Right atrium auricular region (tissue), 2 donors: ENCODE measurements at regions not wholly inside any gene's neighbourhood (a gene's known extent, or its start where the extent isn't known, plus 50 kb on each side); places are given as distances from the start of the nearest gene placed in this dataset.

Experiments
- DNase-seq: peaks from one replicate; pipeline ENCODE4 v3.0.0-alpha.2; 2019; ENCODE audit warnings: low spot score
- H3K27ac ChIP-seq, 2 donors: fragments of 200-600 bp; sonication (generic); 1 replicate in 1 of 2; 2 replicates in 1 of 2; pipeline ENCODE4 v1.5.1; 2016 to 2019
- H3K27me3 ChIP-seq, 2 donors: fragments of 200-600 bp; sonication (generic); one replicate each; pipeline versions ENCODE4 v1.5.1 to v1.6.0; 2017 to 2019
- H3K36me3 ChIP-seq: fragments of 200-600 bp; sonication (generic); one replicate; pipeline ENCODE4 v1.5.1; 2016
- H3K4me1 ChIP-seq, 2 donors: fragments of 200-600 bp; sonication (generic); one replicate each; pipeline versions ENCODE4 v1.5.1 to v1.6.0; 2017 to 2019
- H3K4me3 ChIP-seq, 2 donors: fragments of 200-600 bp; sonication (generic); 1 replicate in 1 of 2; 2 replicates in 1 of 2; pipeline ENCODE4 v1.5.1; 2017 to 2019; ENCODE audit warnings: mild to moderate bottlenecking in 1 of 2, moderate library complexity in 1 of 2
- H3K9me3 ChIP-seq, 2 donors: fragments of 200-600 bp; sonication (generic); one replicate each; pipeline ENCODE4 v1.5.1; 2019
- TF ChIP-seq, protein P1 (sequence below), 2 donors: fragments of 200-600 bp; sonication (generic); IDR thresholded peaks; one replicate each; pipeline ENCODE4 v1.5.1; 2019; ENCODE audit warnings: antibody characterized with exemption in 2 of 2

DNA sequence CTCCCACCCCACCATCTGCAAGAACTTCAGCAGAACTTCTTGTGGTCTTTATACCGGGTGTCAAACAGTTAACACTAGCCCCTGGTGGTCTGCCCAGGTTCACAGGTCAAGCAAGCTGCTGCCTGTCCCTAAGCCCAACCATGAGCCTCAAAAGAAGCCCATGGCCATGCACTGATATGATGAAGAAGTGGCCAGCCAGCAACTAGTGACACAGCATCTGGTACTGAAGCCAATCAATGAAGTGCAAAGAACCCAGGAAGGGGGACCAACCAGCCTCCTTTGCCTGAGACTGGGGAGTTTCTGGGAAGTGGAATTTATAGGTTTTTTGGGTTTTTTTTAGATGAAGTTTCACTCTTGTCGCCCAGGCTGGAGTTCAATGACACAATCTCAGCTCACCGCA lies 127.8 kb downstream of the MAFB start:
- H3K9me3 ChIP-seq, result no peaks in the 10 kb centered on the region
- no peaks in the 10 kb centered on the region for H3K36me3 ChIP-seq
- H3K4me1 ChIP-seq, result peaks cover 0 to 7% of the 10 kb centered on the region in 2 donors
- no peak for DNase-seq
- H3K27ac ChIP-seq, result no peak overlapping the region
- H3K27me3 ChIP-seq, result no peaks in the 10 kb centered on the region
- TF ChIP-seq, protein P1, sequence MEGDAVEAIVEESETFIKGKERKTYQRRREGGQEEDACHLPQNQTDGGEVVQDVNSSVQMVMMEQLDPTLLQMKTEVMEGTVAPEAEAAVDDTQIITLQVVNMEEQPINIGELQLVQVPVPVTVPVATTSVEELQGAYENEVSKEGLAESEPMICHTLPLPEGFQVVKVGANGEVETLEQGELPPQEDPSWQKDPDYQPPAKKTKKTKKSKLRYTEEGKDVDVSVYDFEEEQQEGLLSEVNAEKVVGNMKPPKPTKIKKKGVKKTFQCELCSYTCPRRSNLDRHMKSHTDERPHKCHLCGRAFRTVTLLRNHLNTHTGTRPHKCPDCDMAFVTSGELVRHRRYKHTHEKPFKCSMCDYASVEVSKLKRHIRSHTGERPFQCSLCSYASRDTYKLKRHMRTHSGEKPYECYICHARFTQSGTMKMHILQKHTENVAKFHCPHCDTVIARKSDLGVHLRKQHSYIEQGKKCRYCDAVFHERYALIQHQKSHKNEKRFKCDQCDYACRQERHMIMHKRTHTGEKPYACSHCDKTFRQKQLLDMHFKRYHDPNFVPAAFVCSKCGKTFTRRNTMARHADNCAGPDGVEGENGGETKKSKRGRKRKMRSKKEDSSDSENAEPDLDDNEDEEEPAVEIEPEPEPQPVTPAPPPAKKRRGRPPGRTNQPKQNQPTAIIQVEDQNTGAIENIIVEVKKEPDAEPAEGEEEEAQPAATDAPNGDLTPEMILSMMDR (IDR thresholded peaks at IDR 0.05), result no peak
- no peak overlapping the region for H3K4me3 ChIP-seq

DNA sequence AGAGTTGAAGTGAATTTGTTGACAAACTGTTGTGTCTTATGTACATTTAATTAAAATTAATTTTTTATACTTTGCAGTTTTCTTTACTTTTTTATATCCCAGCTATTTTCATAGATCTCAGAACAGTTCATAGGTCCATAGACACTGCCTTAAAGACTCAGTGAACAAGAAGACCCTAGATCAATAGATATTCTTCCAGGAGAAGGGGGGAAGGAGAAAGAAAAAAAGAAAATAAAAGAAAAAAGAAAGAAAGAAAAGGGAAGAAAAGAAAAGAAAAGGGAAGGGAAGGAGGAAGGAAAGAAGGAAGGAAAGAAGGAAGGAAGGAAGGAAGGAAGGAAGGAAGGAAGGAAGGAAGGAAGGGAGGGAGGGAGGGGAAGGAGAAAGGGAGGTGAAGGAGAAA lies 130.8 kb downstream of the MAFB start:
- H3K4me3 ChIP-seq, result no peak overlapping the region
- no peaks in the 10 kb centered on the region for H3K9me3 ChIP-seq
- no peak for DNase-seq
- no peaks in the 10 kb centered on the region for H3K4me1 ChIP-seq
- H3K36me3 ChIP-seq, result no peaks in the 10 kb centered on the region
- no peak overlapping the region for H3K27ac ChIP-seq
- TF ChIP-seq, protein P1 (IDR thresholded peaks at IDR 0.05), result no peak
- no peaks in the 10 kb centered on the region for H3K27me3 ChIP-seq

DNA sequence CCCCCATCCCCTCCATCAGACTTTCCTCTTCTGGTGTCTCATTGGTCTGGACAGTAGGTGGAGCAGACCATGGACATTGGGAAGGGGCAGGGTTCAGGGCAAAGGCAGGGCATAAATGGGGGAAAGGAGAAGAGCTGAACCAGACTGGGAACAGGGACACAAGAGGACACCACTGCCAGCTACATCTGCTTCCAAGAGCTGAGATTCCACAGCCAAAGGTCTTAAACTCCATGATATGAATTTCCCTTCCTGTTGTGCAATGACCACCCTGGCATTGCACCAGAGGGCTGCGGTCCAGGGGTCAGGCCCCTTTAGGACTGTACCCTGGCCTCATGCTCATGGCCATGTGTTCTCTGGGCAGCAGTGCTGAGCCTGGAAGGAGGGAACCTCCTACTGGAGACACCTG lies 137.9 kb downstream of the MAFB start:
- Histone ChIP-seq H3K4me3 (no peak overlapping the region), H3K27me3 (no peaks in the 10 kb centered on the region), H3K36me3 (no peaks in the 10 kb centered on the region), H3K27ac (no peak overlapping the region), H3K9me3 (no peaks in the 10 kb centered on the region), H3K4me1 (no peaks in the 10 kb centered on the region)
- TF ChIP-seq, protein P1 (IDR thresholded peaks at IDR 0.05), result no peak
- DNase-seq, result no peak

DNA sequence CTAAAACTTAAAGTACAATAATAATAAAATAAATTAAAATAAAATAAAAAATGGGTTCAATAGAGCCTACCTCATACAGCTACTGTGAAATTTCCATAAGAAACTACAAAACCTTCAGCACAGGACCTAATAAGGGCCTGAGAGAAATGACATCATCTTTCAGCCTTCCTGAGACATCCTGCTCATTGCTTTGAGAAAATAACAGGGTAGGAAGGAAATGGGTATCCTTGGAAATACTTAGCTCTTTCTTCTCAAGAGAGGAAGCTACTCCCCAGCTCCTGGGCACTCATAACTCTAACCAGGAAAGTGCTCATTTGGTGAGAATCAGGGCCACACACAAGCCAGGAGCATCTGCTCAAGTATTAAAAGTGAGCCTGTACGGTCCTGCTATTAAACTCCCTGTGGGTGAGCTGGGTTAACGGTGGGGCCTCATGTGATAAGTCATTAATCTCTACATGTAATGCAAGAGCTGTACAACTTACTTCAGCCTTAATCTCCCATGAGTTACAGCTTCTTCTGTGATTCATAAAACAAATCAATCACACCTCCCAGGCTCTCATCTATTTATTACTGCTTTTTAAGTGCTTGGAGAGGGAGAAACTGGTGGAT lies 141.4 kb downstream of the MAFB start:
- Histone ChIP-seq H3K9me3 (no peaks in the 10 kb centered on the region), H3K4me1 (no peaks in the 10 kb centered on the region), H3K36me3 (no peaks in the 10 kb centered on the region), H3K27ac (no peak overlapping the region), H3K27me3 (no peaks in the 10 kb centered on the region), H3K4me3 (no peak overlapping the region)
- TF ChIP-seq, protein P1 (IDR thresholded peaks at IDR 0.05), result no peak
- no peak for DNase-seq

DNA sequence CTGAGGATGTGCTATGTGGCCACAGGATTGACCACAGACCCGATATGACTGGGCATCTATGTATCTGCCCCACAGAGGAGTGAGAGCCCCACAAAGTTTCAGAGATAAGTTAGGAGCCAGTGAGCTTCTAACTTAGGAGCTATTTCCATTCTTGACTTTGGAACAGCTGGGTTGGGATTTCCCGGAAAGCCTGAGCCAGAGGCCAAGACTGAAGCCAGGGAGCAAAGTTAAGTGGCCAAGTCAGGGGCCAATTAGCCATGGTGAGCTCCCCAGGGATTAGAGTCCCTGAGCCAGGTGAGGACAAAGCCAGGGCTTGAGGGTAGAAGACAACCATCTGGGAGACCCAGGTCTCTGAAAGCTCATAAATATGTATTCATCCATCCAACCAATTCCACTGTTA lies 143.6 kb downstream of the MAFB start:
- no peak for DNase-seq
- no peak overlapping the region for H3K4me3 ChIP-seq
- no peaks in the 10 kb centered on the region for H3K9me3 ChIP-seq
- H3K27ac ChIP-seq, result no peak overlapping the region
- TF ChIP-seq, protein P1 (IDR thresholded peaks at IDR 0.05), result no peak
- no peaks in the 10 kb centered on the region for H3K4me1 ChIP-seq
- H3K36me3 ChIP-seq, result no peaks in the 10 kb centered on the region
- H3K27me3 ChIP-seq, result no peaks in the 10 kb centered on the region

DNA sequence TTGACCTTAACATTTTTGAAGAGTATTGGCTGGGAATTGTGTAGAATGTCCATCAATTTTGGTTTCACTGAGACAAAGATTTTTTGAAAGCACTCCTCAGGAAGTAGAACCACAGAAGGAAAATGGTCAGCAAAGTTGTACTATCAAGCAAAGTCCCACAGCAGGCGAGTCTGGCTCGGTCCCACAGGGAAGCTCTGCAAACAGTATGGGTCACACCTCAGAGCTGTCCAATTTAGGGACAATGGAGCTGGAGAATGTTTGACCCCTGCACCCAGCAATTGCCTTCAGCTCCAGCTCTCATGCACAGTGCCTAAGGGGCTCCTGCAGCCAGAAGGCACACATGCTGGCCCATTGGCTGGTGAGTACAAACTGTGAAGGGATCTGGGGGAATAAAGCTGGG lies 147.0 kb downstream of the MAFB start:
- Histone ChIP-seq H3K9me3 (no peaks in the 10 kb centered on the region), H3K27me3 (no peaks in the 10 kb centered on the region), H3K4me1 (no peaks in the 10 kb centered on the region), H3K4me3 (no peak overlapping the region), H3K36me3 (no peaks in the 10 kb centered on the region), H3K27ac (no peak overlapping the region)
- TF ChIP-seq, protein P1 (IDR thresholded peaks at IDR 0.05), result no peak
- DNase-seq, result no peak
